Right cardiac atrium (tissue), 5 donors: ENCODE measurements at regions not wholly inside any gene's neighbourhood (a gene's known extent, or its start where the extent isn't known, plus 50 kb on each side); places are given as distances from the start of the nearest gene placed in this dataset.

ENCODE experiments used
- ATAC-seq, 2 donors: fragments of 200-7000 bp; cut with Tn5 transposase; one replicate each; pipeline versions ENCODE4 v1.8.0 to v1.9.1; 2020; ENCODE audit warnings: moderate library complexity in 2 of 2, mild to moderate bottlenecking in 1 of 2
- DNase-seq, 3 donors: peaks; one replicate each; pipeline ENCODE4 v3.0.0-alpha.2; 2020
- H3K27ac ChIP-seq: one replicate; pipeline ENCODE4 v1.5.1; 2013; ENCODE audit warnings: mild to moderate bottlenecking, low read length, control low read depth, moderate library complexity
- H3K27me3 ChIP-seq: one replicate; pipeline ENCODE4 v1.6.1; 2013; ENCODE audit not compliant: control insufficient read depth, insufficient read depth
- H3K4me1 ChIP-seq: one replicate; pipeline ENCODE4 v1.6.1; 2013; ENCODE audit warnings: low read length; ENCODE audit not compliant: control insufficient read depth, insufficient read depth
- H3K4me3 ChIP-seq: one replicate; pipeline ENCODE4 v1.5.1; 2013; ENCODE audit warnings: low read length, control low read depth
- H3K9me3 ChIP-seq: one replicate; pipeline ENCODE4 v1.6.1; 2013; ENCODE audit warnings: low read length; ENCODE audit not compliant: control insufficient read depth
- WGBS: extraction: QIAGEN DNeasy Blood & Tissue Kit; methylation state at CpG from one replicate; pipeline ENCODE4 v1.1.7; 2013; 5-methylcytosine and 5-hydroxymethylcytosine counted together
- intact Hi-C, 4 donors: fragments of 100-400 bp; cut with DNase I; formaldehyde crosslinking; loops; one replicate each; pipeline versions ENCODE4 v1.11.0 to v1.14.0; 2022 to 2023
- donor health status: healthy with polysubstance abuse.
- donor health status: DM: no; HTN: yes; CAD: no.
- donor health status: DM: no; HTN: no; CAD: no.
- donor health status: DM: no; HTN: yes; CAD: no; lungs with severe emphysema.
- donor health status: DM: yes; HTN: yes; CAD: no.

- peaks cover 7% of the 10 kb centered on the region for H3K9me3 ChIP-seq
- no peak overlapping the region for H3K4me3 ChIP-seq
- no peaks in the 10 kb centered on the region for H3K27me3 ChIP-seq
- H3K4me1 ChIP-seq, result peaks cover 1% of the 10 kb centered on the region
- DNase-seq (no peak), ATAC-seq (no peak)
- 50% methylated on average over 3 of the region's 3 CpGs for WGBS
- intact Hi-C loops, result no loop called here
- H3K27ac ChIP-seq, result no peak overlapping the region
These were observed 114.5 kb upstream of the TAF11L2 start for GRCh38 chr5:17383526-17383925.

GRCh38 chr5:17384181-17384580 lies 113.8 kb upstream of the TAF11L2 start:
- Histone ChIP-seq H3K9me3 (peaks cover 7% of the 10 kb centered on the region), H3K27me3 (no peaks in the 10 kb centered on the region), H3K4me3 (no peak overlapping the region), H3K4me1 (peaks cover 1% of the 10 kb centered on the region), H3K27ac (no peak overlapping the region)
- ATAC-seq (no peak), DNase-seq (no peak)
- intact Hi-C loops, result no loop called here

GRCh38 chr5:17388717-17389116 lies 109.3 kb upstream of the TAF11L2 start:
- Histone ChIP-seq H3K4me3 (no peak overlapping the region), H3K9me3 (peaks cover 5% of the 10 kb centered on the region), H3K27me3 (no peaks in the 10 kb centered on the region), H3K4me1 (no peaks in the 10 kb centered on the region), H3K27ac (no peak overlapping the region)
- intact Hi-C loops, result no loop called here
- no peak for ATAC-seq
- no peak for DNase-seq
- WGBS, result 92% methylated on average over 1 of the region's 1 CpG

GRCh38 chr5:17394086-17394485 lies 103.9 kb upstream of the TAF11L2 start:
- no peak overlapping the region for H3K27ac ChIP-seq
- H3K4me1 ChIP-seq, result no peaks in the 10 kb centered on the region
- H3K9me3 ChIP-seq, result peaks cover 17% of the 10 kb centered on the region
- WGBS, result 68% methylated on average over 1 of the region's 1 CpG
- H3K4me3 ChIP-seq, result no peak overlapping the region
- intact Hi-C loops, result no loop called here
- no peak for DNase-seq
- no peaks in the 10 kb centered on the region for H3K27me3 ChIP-seq
- ATAC-seq, result no peak

- DNase-seq (no peak), ATAC-seq (no peak)
- no peaks in the 10 kb centered on the region for H3K4me1 ChIP-seq
- 74% methylated on average over 5 of the region's 5 CpGs for WGBS
- intact Hi-C loops, result no loop called here
- H3K27me3 ChIP-seq, result peaks cover 2% of the 10 kb centered on the region
- no peak overlapping the region for H3K4me3 ChIP-seq
- H3K27ac ChIP-seq, result no peak overlapping the region
- H3K9me3 ChIP-seq, result peaks cover 17% of the 10 kb centered on the region
These were observed 102.7 kb upstream of the TAF11L2 start for GRCh38 chr5:17395106-17395880.

GRCh38 chr5:17396247-17396646 lies 101.8 kb upstream of the TAF11L2 start:
- intact Hi-C loops, result no loop called here
- ATAC-seq (no peak), DNase-seq (no peak)
- Histone ChIP-seq H3K9me3 (peaks cover 15% of the 10 kb centered on the region), H3K4me1 (no peaks in the 10 kb centered on the region), H3K4me3 (no peak overlapping the region), H3K27me3 (peaks cover 2% of the 10 kb centered on the region), H3K27ac (no peak overlapping the region)
- 71% methylated on average over 4 of the region's 4 CpGs for whole genome bisulfite sequencing

GRCh38 chr5:17398431-17398830 lies 99.6 kb upstream of the TAF11L2 start:
- 22% methylated on average over 4 of the region's 4 CpGs for WGBS

GRCh38 chr5:17398866-17399835 lies 98.9 kb upstream of the TAF11L2 start:
- Histone ChIP-seq H3K27ac (no peak overlapping the region), H3K4me1 (no peaks in the 10 kb centered on the region), H3K9me3 (peaks cover 14% of the 10 kb centered on the region), H3K4me3 (no peak overlapping the region), H3K27me3 (peaks cover 2% of the 10 kb centered on the region)
- intact Hi-C loops, result no loop called here
- DNase-seq (no peak), ATAC-seq (no peak)
- WGBS, result 56% methylated on average over 7 of the region's 7 CpGs

More at GRCh38 chr5:17398431-17398830, 99.6 kb upstream of the TAF11L2 start:
- no peak overlapping the region for H3K4me3 ChIP-seq
- H3K27me3 ChIP-seq, result peaks cover 2% of the 10 kb centered on the region
- DNase-seq (no peak), ATAC-seq (no peak)
- no peak overlapping the region for H3K27ac ChIP-seq
- H3K9me3 ChIP-seq, result peaks cover 16% of the 10 kb centered on the region
- H3K4me1 ChIP-seq, result no peaks in the 10 kb centered on the region
- intact Hi-C loops, result no loop called here

GRCh38 chr5:17399931-17400330 lies 98.1 kb upstream of the TAF11L2 start:
- H3K4me1 ChIP-seq, result no peaks in the 10 kb centered on the region
- ATAC-seq, result no peak
- H3K9me3 ChIP-seq, result peaks cover 12% of the 10 kb centered on the region
- intact Hi-C loops, result no loop called here
- no peak overlapping the region for H3K4me3 ChIP-seq
- H3K27me3 ChIP-seq, result peaks cover 2% of the 10 kb centered on the region
- H3K27ac ChIP-seq, result no peak overlapping the region
- 34% methylated on average over 3 of the region's 3 CpGs for WGBS
- DNase-seq, result no peak

- Histone ChIP-seq H3K4me1 (no peaks in the 10 kb centered on the region), H3K27me3 (peaks cover 2% of the 10 kb centered on the region), H3K27ac (no peak overlapping the region), H3K4me3 (no peak overlapping the region), H3K9me3 (peaks cover 12% of the 10 kb centered on the region)
- ATAC-seq, result no peak
- intact Hi-C loops, result no loop called here
- no peak for DNase-seq
- WGBS, result 43% methylated on average over 11 of the region's 11 CpGs
These were observed 97.1 kb upstream of the TAF11L2 start for GRCh38 chr5:17400724-17401469.
